Kidney (tissue), 13 donors: ENCODE measurements at regions not wholly inside any gene's neighbourhood (a gene's known extent, or its start where the extent isn't known, plus 50 kb on each side); places are given as distances from the start of the nearest gene placed in this dataset.
A peak's percentile ranks its signal among the peaks of the same experiment; 100 is the strongest.

Experiments
- DNase-seq, 5 donors: peaks; one replicate each; pipeline ENCODE4 v3.0.0-alpha.2; 2013 to 2020
- FAIRE-seq: peaks from 2 replicates; lab custom pipeline; 2012; peaks lifted over from hg19 to GRCh38; lab: Jason Lieb, UNC
- H3K27ac ChIP-seq, 2 donors: one replicate each; pipeline ENCODE4 v1.7.0; 2013; ENCODE audit warnings: low read depth in 2 of 2, low read length in 2 of 2, inconsistent platforms in 1 of 2
- H3K27me3 ChIP-seq: one replicate; pipeline ENCODE4 v1.7.1; 2013; ENCODE audit warnings: low read length, inconsistent platforms; ENCODE audit not compliant: control insufficient read depth, insufficient read depth
- H3K36me3 ChIP-seq, 3 donors: one replicate each; pipeline versions ENCODE4 v1.7.0 to v1.7.1; 2013; ENCODE audit warnings: low read length in 3 of 3, control low read depth in 1 of 3, inconsistent platforms in 1 of 3; ENCODE audit not compliant: insufficient read depth in 3 of 3, control insufficient read depth in 2 of 3
- H3K4me1 ChIP-seq, 3 donors: one replicate each; pipeline versions ENCODE4 v1.7.0 to v1.7.1; 2013; ENCODE audit warnings: low read length in 3 of 3, inconsistent platforms in 1 of 3, low read depth in 1 of 3; ENCODE audit not compliant: control insufficient read depth in 2 of 3, insufficient read depth in 2 of 3
- H3K4me3 ChIP-seq, 3 donors: one replicate each; pipeline versions ENCODE4 v1.7.0 to v1.8.1; 2013; ENCODE audit warnings: low read length in 3 of 3, control low read depth in 1 of 3, inconsistent platforms in 1 of 3
- H3K9ac ChIP-seq, 3 donors: one replicate each; pipeline versions ENCODE4 v1.7.0 to v1.7.1; 2013; ENCODE audit warnings: low read length in 3 of 3, control low read depth in 1 of 3, inconsistent platforms in 1 of 3
- H3K9me3 ChIP-seq, 3 donors: one replicate each; pipeline versions ENCODE4 v1.7.0 to v1.7.1; 2013; ENCODE audit warnings: low read length in 3 of 3, control low read depth in 1 of 3, inconsistent platforms in 1 of 3; ENCODE audit not compliant: control insufficient read depth in 2 of 3, insufficient read depth in 1 of 3
- CTCF ChIP-seq: IDR thresholded peaks from 3 replicates; pipeline ENCODE4 v1.5.1; 2012; ENCODE audit warnings: mild to moderate bottlenecking, moderate library complexity, borderline replicate concordance; ENCODE audit not compliant: insufficient read depth; ENCODE audit errors: extremely low read depth
- intact Hi-C: fragments of 100-400 bp; cut with DNase I; formaldehyde crosslinking; loops from one replicate; pipeline ENCODE4 v1.11.1; 2022
- donor health status: control.
- donor health status: control.
- donor health status: control.
- donor health status: control.
- donor health status: control.
- donor health status: DM: yes; HTN: yes; CAD: no.
- donor health status: Normal renal cell carcinoma (clear cell type).

- H3K9me3 ChIP-seq: peaks cover 0 to 2% (median 0%) of the 10 kb centered on the region in 3 donors
- H3K4me3 ChIP-seq: no peak overlapping the region
- H3K27ac ChIP-seq: no peak overlapping the region
- TF ChIP-seq CTCF: no peak
- intact Hi-C loops: no loop called here
- H3K36me3 ChIP-seq: no peaks in the 10 kb centered on the region
- no peaks in the 10 kb centered on the region for H3K4me1 ChIP-seq
- H3K9ac ChIP-seq: no peak overlapping the region
- DNase-seq (no peak), FAIRE-seq (no peak)
- H3K27me3 ChIP-seq: no peaks in the 10 kb centered on the region
These were observed 269.0 kb downstream of the TFCP2L1 start for GRCh38 chr2:121015971-121016485.

DNA sequence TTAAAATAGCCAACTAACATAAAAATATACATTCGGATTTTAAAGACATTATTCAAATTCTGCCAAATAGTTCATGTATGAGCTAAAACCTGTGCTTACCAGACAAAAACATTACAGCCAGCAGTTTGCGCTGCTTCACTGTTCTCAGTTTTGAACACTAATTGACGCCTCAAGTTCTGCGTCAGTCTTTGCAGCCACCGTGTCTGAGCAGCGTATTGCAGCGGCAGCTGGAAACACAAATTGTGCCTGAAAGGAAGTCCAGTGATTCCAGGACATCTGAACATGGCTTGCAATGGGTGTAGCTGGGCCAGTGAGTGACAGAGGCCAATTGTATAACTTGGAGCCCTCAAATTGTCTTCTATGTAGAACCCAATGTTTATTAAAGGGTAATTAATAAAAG is 267.6 kb downstream of the TFCP2L1 start:
- TF ChIP-seq CTCF: no peak
- H3K36me3 ChIP-seq: no peaks in the 10 kb centered on the region
- H3K27ac ChIP-seq: no peak overlapping the region
- H3K9me3 ChIP-seq: peaks cover 0 to 2% (median 0%) of the 10 kb centered on the region in 3 donors
- no peak for FAIRE-seq
- H3K9ac ChIP-seq: no peak overlapping the region
- DNase-seq: peak in 2 of 5 donors; percentile 16 to 41
- H3K4me3 ChIP-seq: no peak overlapping the region
- intact Hi-C loops: no loop called here
- no peaks in the 10 kb centered on the region for H3K27me3 ChIP-seq
- H3K4me1 ChIP-seq: no peaks in the 10 kb centered on the region

DNA sequence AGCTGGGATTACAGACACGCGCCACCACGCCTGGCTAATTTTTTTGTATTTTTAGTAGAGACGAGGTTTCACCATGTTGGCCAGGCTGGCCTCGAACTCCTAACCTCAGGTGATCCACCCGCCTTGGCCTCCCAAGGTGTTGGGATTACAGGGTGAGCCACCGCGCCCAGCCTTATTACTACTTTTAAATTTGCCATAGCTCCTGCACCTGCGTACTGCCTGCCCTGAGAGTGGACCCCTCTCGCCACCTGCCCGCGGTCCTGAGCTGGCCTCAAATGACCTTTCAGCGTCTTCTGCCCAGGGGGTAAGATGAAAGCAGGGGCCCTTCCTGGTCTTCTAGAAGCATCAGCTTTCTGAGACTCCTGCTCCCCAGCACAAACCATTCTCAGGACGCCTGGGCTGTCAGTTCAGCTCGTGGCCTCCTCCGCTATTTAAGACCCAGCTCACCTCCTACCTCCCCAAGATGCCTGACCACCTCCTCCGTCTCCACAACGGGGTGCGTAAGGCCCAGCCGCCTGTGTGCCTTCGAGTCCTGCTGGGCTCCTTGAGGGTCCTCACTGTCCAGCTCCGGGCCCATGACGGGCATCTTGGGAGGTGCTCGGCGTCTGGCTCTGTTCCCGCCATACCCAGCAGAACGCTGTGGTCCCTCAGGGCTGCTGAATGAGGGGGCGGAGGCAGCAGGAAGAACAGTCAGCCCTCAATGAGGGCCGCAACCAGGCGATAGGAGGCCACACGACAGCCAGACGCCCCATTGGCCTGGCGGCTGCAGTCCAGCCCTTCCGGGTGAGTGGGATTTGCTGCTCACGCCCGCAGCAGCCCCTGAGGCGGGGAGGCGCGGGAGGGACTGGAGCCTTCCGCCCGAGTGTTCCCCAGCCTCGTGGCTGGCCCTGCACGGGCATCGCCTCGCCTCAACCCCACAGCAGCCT is 266.6 kb downstream of the TFCP2L1 start:
- no peaks in the 10 kb centered on the region for H3K27me3 ChIP-seq
- intact Hi-C loops: no loop called here
- FAIRE-seq: no peak
- no peak overlapping the region for H3K27ac ChIP-seq
- H3K4me1 ChIP-seq: no peaks in the 10 kb centered on the region
- peak overlapping the region in 1 of 3 donors; percentile 22 for H3K9ac ChIP-seq
- TF ChIP-seq CTCF: no peak
- no peaks in the 10 kb centered on the region for H3K36me3 ChIP-seq
- H3K4me3 ChIP-seq: peak overlapping the region in 1 of 3 donors; percentile 16
- DNase-seq: peak; percentile 67 to 91 (median 86)
- H3K9me3 ChIP-seq: peaks cover 0 to 2% (median 0%) of the 10 kb centered on the region in 3 donors
